GM23338 (cell line): ENCODE measurements at regions not wholly inside any gene's neighbourhood (a gene's known extent, or its start where the extent isn't known, plus 50 kb on each side); places are given as distances from the start of the nearest gene placed in this dataset.

ENCODE experiments used
- ATAC-seq: fragments of 200-7000 bp; cut with Tn5 transposase; 3 replicates; pipeline ENCODE4 v1.9.1; 2020
- DNase-seq: peaks from one replicate; pipeline ENCODE4 v3.0.0-alpha.2; 2015; ENCODE audit warnings: low spot score
- H2AFZ ChIP-seq: fragments of 200-600 bp; sonication (generic); 2 replicates; pipeline ENCODE4 v1.8.0; 2016; ENCODE audit warnings: antibody characterized with exemption, mild to moderate bottlenecking, moderate library complexity
- H3F3A ChIP-seq: fragments of 200-600 bp; sonication (generic); replicated peaks from 2 replicates; pipeline ENCODE4 v1.8.0; 2017; ENCODE audit warnings: antibody characterized with exemption, mixed run types, low read depth
- H3K27ac ChIP-seq: fragments of 200-600 bp; sonication (generic); 2 replicates; pipeline ENCODE4 v1.6.1; 2016; ENCODE audit warnings: low read depth
- H3K27me3 ChIP-seq: fragments of 200-600 bp; sonication (generic); 2 replicates; pipeline ENCODE4 v1.8.0; 2016; ENCODE audit warnings: mild to moderate bottlenecking, mixed run types, moderate library complexity; ENCODE audit not compliant: insufficient read depth
- H3K36me3 ChIP-seq: fragments of 200-600 bp; sonication (generic); 2 replicates; pipeline ENCODE4 v1.8.0; 2016; ENCODE audit warnings: mild to moderate bottlenecking; ENCODE audit not compliant: insufficient read depth
- H3K4me1 ChIP-seq: fragments of 200-600 bp; sonication (generic); 2 replicates; pipeline ENCODE4 v1.8.0; 2016; ENCODE audit warnings: mild to moderate bottlenecking, moderate library complexity; ENCODE audit not compliant: insufficient read depth
- H3K4me2 ChIP-seq: fragments of 200-600 bp; sonication (generic); 2 replicates; pipeline ENCODE4 v1.7.1; 2017; ENCODE audit warnings: mixed run types
- H3K4me3 ChIP-seq: fragments of 200-600 bp; sonication (generic); 2 replicates; pipeline ENCODE4 v1.6.1; 2016; ENCODE audit warnings: mixed run types
- H3K79me2 ChIP-seq: fragments of 200-600 bp; sonication (generic); replicated peaks from 2 replicates; pipeline ENCODE4 v1.8.0; 2017; ENCODE audit warnings: mild to moderate bottlenecking; ENCODE audit not compliant: insufficient read depth
- H3K9me2 ChIP-seq: fragments of 200-600 bp; sonication (generic); 2 replicates; pipeline ENCODE4 v1.8.0; 2017; ENCODE audit not compliant: insufficient read depth
- H4K20me1 ChIP-seq: fragments of 200-600 bp; sonication (generic); replicated peaks from 2 replicates; pipeline ENCODE4 v1.8.0; 2017; ENCODE audit warnings: mild to moderate bottlenecking; ENCODE audit not compliant: insufficient read depth
- H3K27ac Mint-ChIP-seq: 2 replicates; pipeline ENCODE4 v1.8.0; 2020; ENCODE audit warnings: inconsistent platforms, mild to moderate bottlenecking, moderate library complexity, mixed read lengths
- H3K27me3 Mint-ChIP-seq: 3 replicates; pipeline ENCODE4 v1.8.0; 2022; ENCODE audit warnings: low read depth, mild to moderate bottlenecking, moderate library complexity, mixed read lengths, inconsistent platforms; ENCODE audit not compliant: insufficient read depth, poor library complexity
- H3K36me3 Mint-ChIP-seq: 3 replicates; pipeline ENCODE4 v1.8.0; 2021; ENCODE audit warnings: low read depth, mild to moderate bottlenecking, inconsistent platforms, moderate library complexity, mixed read lengths
- H3K4me1 Mint-ChIP-seq: 3 replicates; pipeline ENCODE4 v1.8.0; 2020; ENCODE audit warnings: mild to moderate bottlenecking, inconsistent platforms, mixed read lengths
- H3K4me3 Mint-ChIP-seq: 3 replicates; pipeline ENCODE4 v1.8.0; 2021; ENCODE audit warnings: moderate library complexity, mild to moderate bottlenecking, inconsistent platforms, mixed read lengths
- H3K9me3 Mint-ChIP-seq: 3 replicates; pipeline ENCODE4 v1.8.0; 2020; ENCODE audit warnings: moderate library complexity, mild to moderate bottlenecking, inconsistent platforms, mixed read lengths
- CREB1 ChIP-seq: fragments of 250-450 bp; sonication (Bioruptor Pico); IDR thresholded peaks from 2 replicates; pipeline ENCODE4 v1.5.0; 2020; ENCODE audit warnings: low read depth, mild to moderate bottlenecking, moderate library complexity
- CTCF ChIP-seq, 2 experiments: fragments of 200-600 bp in 1 of 2; sonication (generic) in 1 of 2; conservative IDR thresholded peaks; 2 replicates each; pipeline versions ENCODE4 v1.5.1 to v1.6.1; 2016 to 2017; ENCODE audit warnings: antibody characterized with exemption in 2 of 2, low read depth in 2 of 2, mild to moderate bottlenecking in 2 of 2, moderate library complexity in 1 of 2
- ETS1 ChIP-seq: IDR thresholded peaks from 2 replicates; pipeline ENCODE4 v1.6.1; 2016; ENCODE audit warnings: antibody characterized with exemption
- EZH2 ChIP-seq: fragments of 200-600 bp; sonication (generic); IDR thresholded peaks from one replicate; pipeline ENCODE4 v1.8.0; 2017; ENCODE audit warnings: antibody characterized with exemption, mild to moderate bottlenecking, low read depth; ENCODE audit not compliant: unreplicated experiment
- EZH2phosphoT487 ChIP-seq: fragments of 200-600 bp; sonication (generic); IDR thresholded peaks from one replicate; pipeline ENCODE4 v1.8.1; 2018; ENCODE audit warnings: antibody characterized with exemption; ENCODE audit not compliant: unreplicated experiment
- JUNB ChIP-seq: IDR thresholded peaks from one replicate; pipeline ENCODE4 v1.6.1; 2016; ENCODE audit warnings: antibody characterized with exemption; ENCODE audit not compliant: unreplicated experiment
- NANOG ChIP-seq: IDR thresholded peaks from 2 replicates; pipeline ENCODE4 v1.6.1; 2016; ENCODE audit warnings: antibody characterized with exemption, borderline replicate concordance
- REST ChIP-seq: IDR thresholded peaks from one replicate; pipeline ENCODE4 v1.6.1; 2018; ENCODE audit warnings: antibody characterized with exemption; ENCODE audit not compliant: unreplicated experiment
- STAT1 ChIP-seq: IDR thresholded peaks from one replicate; pipeline ENCODE4 v1.6.1; 2016; ENCODE audit warnings: antibody characterized with exemption; ENCODE audit not compliant: unreplicated experiment

GRCh38 chr14:38350102-38350501 is 94.2 kb upstream of the CLEC14A start:
- H3K4me3 Mint-ChIP-seq, result no peak overlapping the region

More at GRCh38 chr14:38350102-38350501, 94.2 kb upstream of the CLEC14A start:
- no peaks in the 10 kb centered on the region for H3K36me3 ChIP-seq
- H3K27ac ChIP-seq, result no peak overlapping the region
- H3K27me3 Mint-ChIP-seq, result peaks cover 2% of the 10 kb centered on the region
- H4K20me1 ChIP-seq, result no peaks in the 10 kb centered on the region
- peaks cover 7% of the 10 kb centered on the region; the same call in 2 of the 3 replicates for H3K36me3 Mint-ChIP-seq
- no peaks in the 10 kb centered on the region for H3K4me1 ChIP-seq
- H3K9me2 ChIP-seq, result no peaks in the 10 kb centered on the region
- no peak overlapping the region for H3K27ac Mint-ChIP-seq
- no peaks in the 10 kb centered on the region for H3K79me2 ChIP-seq
- no peak for ATAC-seq
- no peaks in the 10 kb centered on the region for H3K27me3 ChIP-seq
- no peak for TF ChIP-seq CREB1 (CRISPR knock-in tag)
- no peak for TF ChIP-seq JUNB
- TF ChIP-seq NANOG, result no peak
- no peak for TF ChIP-seq EZH2phosphoT487
- TF ChIP-seq CTCF (conservative IDR thresholded peaks at IDR 0.05; ENCODE audit: low read depth in 2 of 2), result no peak
- no peak for TF ChIP-seq EZH2
- TF ChIP-seq REST, result no peak
- TF ChIP-seq STAT1, result no peak
- TF ChIP-seq ETS1, result no peak
- H3K4me1 Mint-ChIP-seq, result no peaks in the 10 kb centered on the region
- H3K9me3 Mint-ChIP-seq, result peaks cover 8% of the 10 kb centered on the region
- no peak overlapping the region for H3K4me2 ChIP-seq
- H3K4me3 ChIP-seq, result no peak overlapping the region
- no peak for DNase-seq
- no peaks in the 10 kb centered on the region for H3F3A ChIP-seq
- H2AFZ ChIP-seq, result no peak overlapping the region
